DMS153 treated with DMSO at 0.1 percent for 48 hours (cell line): ENCODE measurements at regions not wholly inside any gene's neighbourhood (a gene's known extent, or its start where the extent isn't known, plus 50 kb on each side); places are given as distances from the start of the nearest gene placed in this dataset.
"Not testable (repeated sequence)": the region's sequence is repeated elsewhere in the genome, so short reads cannot be mapped to it uniquely, and the experiment has no call there.

ENCODE experiments used
- DNase-seq: peaks from one replicate; lab custom pipeline; 2025; ENCODE audit not compliant: unreplicated experiment; lab: John Stamatoyannopoulos, UW

GRCh38 chr7:42726066-42726785, 185.6 kb downstream of the C7orf25 start:
- DNase-seq, result no peak

- no peak for DNase-seq
Observed at GRCh38 chr7:42722716-42723115, 189.2 kb downstream of the C7orf25 start.

GRCh38 chr7:42722198-42722597, 189.7 kb downstream of the C7orf25 start:
- no peak for DNase-seq

- DNase-seq, result no peak
Observed at GRCh38 chr7:42720991-42721796, 190.7 kb downstream of the C7orf25 start.

GRCh38 chr7:42720012-42720411, 191.9 kb downstream of the C7orf25 start:
- DNase-seq, result no peak

- not testable (repeated sequence) for DNase-seq
Observed at GRCh38 chr7:42718466-42718865, 193.4 kb downstream of the C7orf25 start.

GRCh38 chr7:42714356-42714755, 197.5 kb downstream of the C7orf25 start:
- no peak for DNase-seq

- no peak for DNase-seq
Observed at GRCh38 chr7:42709284-42709683, 202.6 kb downstream of the C7orf25 start.

- DNase-seq, result no peak
Observed at GRCh38 chr7:42704710-42705109, 207.2 kb downstream of the C7orf25 start.

- DNase-seq, result no peak
Observed at GRCh38 chr7:42702647-42703046, 209.2 kb downstream of the C7orf25 start.

GRCh38 chr7:42700406-42701327, 211.2 kb downstream of the C7orf25 start:
- no peak for DNase-seq

- no peak for DNase-seq
Observed at GRCh38 chr7:42699380-42700178, 212.3 kb downstream of the C7orf25 start.

GRCh38 chr7:42698600-42699374, 213.1 kb downstream of the C7orf25 start:
- DNase-seq, result no peak

GRCh38 chr7:42694894-42695507, 216.9 kb downstream of the C7orf25 start:
- no peak for DNase-seq

- no peak for DNase-seq
Observed at GRCh38 chr7:42693722-42694121, 218.1 kb downstream of the C7orf25 start.

- no peak for DNase-seq
Observed at GRCh38 chr7:42692621-42693020, 219.2 kb downstream of the C7orf25 start.

- DNase-seq, result peak; percentile 29
Observed at GRCh38 chr7:42690794-42691639, 220.9 kb downstream of the C7orf25 start.

- DNase-seq, result no peak
Observed at GRCh38 chr7:42689626-42690025, 222.2 kb downstream of the C7orf25 start.

GRCh38 chr7:42688056-42688371, 223.9 kb downstream of the C7orf25 start:
- no peak for DNase-seq
